ENCODE measurements at regions not wholly inside any gene's neighbourhood (a gene's known extent, or its start where the extent isn't known, plus 50 kb on each side); places are given as distances from the start of the nearest gene placed in this dataset.

GRCh38 chr15:26358708-26359107, 414.2 kb downstream of the GABRB3 start:
- Histone ChIP-seq H3K27me3 (replicated peaks; ENCODE audit: control insufficient read depth, insufficient read depth, low read length) (no peaks in the 10 kb centered on the region), H3K36me3 (ENCODE audit: control insufficient read depth, insufficient read depth, low read length) (no peaks in the 10 kb centered on the region), H3K4me3 (replicated peaks; ENCODE audit: low read depth, low read length) (no peak overlapping the region)
- no peak for DNase-seq (ENCODE audit: extremely low read depth, insufficient read length)
- no peak for TF ChIP-seq CTCF (IDR thresholded peaks at IDR 0.05; ENCODE audit: insufficient read depth, low read length, poor library complexity, severe bottlenecking)

- no peak for DNase-seq (ENCODE audit: extremely low read depth, insufficient read length)
- Histone ChIP-seq H3K4me3 (replicated peaks; ENCODE audit: low read depth, low read length) (no peak overlapping the region), H3K27me3 (replicated peaks; ENCODE audit: control insufficient read depth, insufficient read depth, low read length) (no peaks in the 10 kb centered on the region)
These were observed 415.2 kb downstream of the GABRB3 start for GRCh38 chr15:26357653-26358052.

GRCh38 chr15:26355472-26356074, 417.3 kb downstream of the GABRB3 start:
- DNase-seq (ENCODE audit: extremely low read depth, insufficient read length), result no peak
- no peak for TF ChIP-seq CTCF (IDR thresholded peaks at IDR 0.05; ENCODE audit: insufficient read depth, low read length, poor library complexity, severe bottlenecking)
- Histone ChIP-seq H3K4me3 (replicated peaks; ENCODE audit: low read depth, low read length) (no peak overlapping the region), H3K27me3 (replicated peaks; ENCODE audit: control insufficient read depth, insufficient read depth, low read length) (no peaks in the 10 kb centered on the region), H3K36me3 (ENCODE audit: control insufficient read depth, insufficient read depth, low read length) (no peaks in the 10 kb centered on the region)

More at GRCh38 chr15:26357653-26358052, 415.2 kb downstream of the GABRB3 start:
- no peak for TF ChIP-seq CTCF (IDR thresholded peaks at IDR 0.05; ENCODE audit: insufficient read depth, low read length, poor library complexity, severe bottlenecking)
- no peaks in the 10 kb centered on the region for H3K36me3 ChIP-seq (ENCODE audit: control insufficient read depth, insufficient read depth, low read length)

GRCh38 chr15:26352909-26353308, 420.0 kb downstream of the GABRB3 start:
- no peak for TF ChIP-seq CTCF (IDR thresholded peaks at IDR 0.05; ENCODE audit: insufficient read depth, low read length, poor library complexity, severe bottlenecking)
- DNase-seq (ENCODE audit: extremely low read depth, insufficient read length), result no peak
- H3K4me3 ChIP-seq (replicated peaks; ENCODE audit: low read depth, low read length), result no peak overlapping the region
- no peaks in the 10 kb centered on the region for H3K36me3 ChIP-seq (ENCODE audit: control insufficient read depth, insufficient read depth, low read length)
- no peaks in the 10 kb centered on the region for H3K27me3 ChIP-seq (replicated peaks; ENCODE audit: control insufficient read depth, insufficient read depth, low read length)

- no peak for DNase-seq (ENCODE audit: extremely low read depth, insufficient read length)
- Histone ChIP-seq H3K4me3 (replicated peaks; ENCODE audit: low read depth, low read length) (no peak overlapping the region), H3K36me3 (ENCODE audit: control insufficient read depth, insufficient read depth, low read length) (no peaks in the 10 kb centered on the region), H3K27me3 (replicated peaks; ENCODE audit: control insufficient read depth, insufficient read depth, low read length) (no peaks in the 10 kb centered on the region)
- TF ChIP-seq CTCF (IDR thresholded peaks at IDR 0.05; ENCODE audit: insufficient read depth, low read length, poor library complexity, severe bottlenecking), result no peak
These were observed 420.5 kb downstream of the GABRB3 start for GRCh38 chr15:26352406-26352805.

GRCh38 chr15:26325495-26325894, 447.4 kb downstream of the GABRB3 start:
- no peaks in the 10 kb centered on the region for H3K27me3 ChIP-seq (replicated peaks; ENCODE audit: control insufficient read depth, insufficient read depth, low read length)
- no peak for TF ChIP-seq CTCF (IDR thresholded peaks at IDR 0.05; ENCODE audit: insufficient read depth, low read length, poor library complexity, severe bottlenecking)
- no peaks in the 10 kb centered on the region for H3K36me3 ChIP-seq (ENCODE audit: control insufficient read depth, insufficient read depth, low read length)
- H3K4me3 ChIP-seq (replicated peaks; ENCODE audit: low read depth, low read length), result no peak overlapping the region
- no peak for DNase-seq (ENCODE audit: extremely low read depth, insufficient read length)
